Bronchial epithelial cell (primary cell): ENCODE measurements at regions not wholly inside any gene's neighbourhood (a gene's known extent, or its start where the extent isn't known, plus 50 kb on each side); places are given as distances from the start of the nearest gene placed in this dataset.

Experiments
- DNase-seq: peaks from one replicate; pipeline ENCODE4 v3.0.0-alpha.2; 2010; ENCODE audit warnings: low read depth
- FAIRE-seq: peaks from 2 replicates; lab custom pipeline; 2011; peaks lifted over from hg19 to GRCh38; lab: Jason Lieb, UNC
- H3K27me3 ChIP-seq: 2 replicates; pipeline ENCODE4 v1.5.1; 2011; ENCODE audit warnings: low read length; ENCODE audit not compliant: control insufficient read depth, insufficient read depth
- H3K36me3 ChIP-seq: 2 replicates; pipeline ENCODE4 v1.5.1; 2011; ENCODE audit warnings: low read length; ENCODE audit not compliant: control insufficient read depth, insufficient read depth
- H3K4me3 ChIP-seq: 2 replicates; pipeline ENCODE4 v1.5.1; 2011; ENCODE audit warnings: mild to moderate bottlenecking, low read depth, low read length, control low read depth
- TF ChIP-seq, protein P1 (sequence below): IDR thresholded peaks from 2 replicates; pipeline ENCODE4 v1.5.1; 2011; ENCODE audit warnings: mild to moderate bottlenecking, moderate library complexity, low read length, control low read depth, inconsistent platforms; ENCODE audit not compliant: insufficient read depth, severe bottlenecking

DNA sequence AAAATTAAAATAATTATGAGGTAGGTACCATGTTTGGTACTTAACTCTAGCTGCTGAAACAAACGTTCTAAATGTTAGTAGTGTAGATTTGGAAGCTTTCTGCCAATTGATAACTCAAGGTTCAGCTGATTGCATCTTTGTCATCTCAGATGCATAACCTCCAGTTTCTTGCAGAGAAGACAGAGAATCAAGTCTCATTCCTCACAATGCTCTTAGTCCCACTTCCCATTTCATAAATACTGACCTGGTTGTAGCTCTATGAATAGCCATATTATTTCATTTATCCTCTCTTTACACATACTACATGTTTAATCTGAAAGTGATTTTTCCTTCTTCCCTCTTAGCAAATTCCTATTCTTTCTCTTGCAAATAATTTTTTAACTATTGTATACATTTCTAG lies 178.5 kb upstream of the SETBP1 start:
- Histone ChIP-seq H3K36me3 (no peaks in the 10 kb centered on the region), H3K27me3 (no peaks in the 10 kb centered on the region), H3K4me3 (no peak overlapping the region)
- TF ChIP-seq, protein P1, sequence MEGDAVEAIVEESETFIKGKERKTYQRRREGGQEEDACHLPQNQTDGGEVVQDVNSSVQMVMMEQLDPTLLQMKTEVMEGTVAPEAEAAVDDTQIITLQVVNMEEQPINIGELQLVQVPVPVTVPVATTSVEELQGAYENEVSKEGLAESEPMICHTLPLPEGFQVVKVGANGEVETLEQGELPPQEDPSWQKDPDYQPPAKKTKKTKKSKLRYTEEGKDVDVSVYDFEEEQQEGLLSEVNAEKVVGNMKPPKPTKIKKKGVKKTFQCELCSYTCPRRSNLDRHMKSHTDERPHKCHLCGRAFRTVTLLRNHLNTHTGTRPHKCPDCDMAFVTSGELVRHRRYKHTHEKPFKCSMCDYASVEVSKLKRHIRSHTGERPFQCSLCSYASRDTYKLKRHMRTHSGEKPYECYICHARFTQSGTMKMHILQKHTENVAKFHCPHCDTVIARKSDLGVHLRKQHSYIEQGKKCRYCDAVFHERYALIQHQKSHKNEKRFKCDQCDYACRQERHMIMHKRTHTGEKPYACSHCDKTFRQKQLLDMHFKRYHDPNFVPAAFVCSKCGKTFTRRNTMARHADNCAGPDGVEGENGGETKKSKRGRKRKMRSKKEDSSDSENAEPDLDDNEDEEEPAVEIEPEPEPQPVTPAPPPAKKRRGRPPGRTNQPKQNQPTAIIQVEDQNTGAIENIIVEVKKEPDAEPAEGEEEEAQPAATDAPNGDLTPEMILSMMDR: no peak
- DNase-seq (no peak), FAIRE-seq (no peak)

DNA sequence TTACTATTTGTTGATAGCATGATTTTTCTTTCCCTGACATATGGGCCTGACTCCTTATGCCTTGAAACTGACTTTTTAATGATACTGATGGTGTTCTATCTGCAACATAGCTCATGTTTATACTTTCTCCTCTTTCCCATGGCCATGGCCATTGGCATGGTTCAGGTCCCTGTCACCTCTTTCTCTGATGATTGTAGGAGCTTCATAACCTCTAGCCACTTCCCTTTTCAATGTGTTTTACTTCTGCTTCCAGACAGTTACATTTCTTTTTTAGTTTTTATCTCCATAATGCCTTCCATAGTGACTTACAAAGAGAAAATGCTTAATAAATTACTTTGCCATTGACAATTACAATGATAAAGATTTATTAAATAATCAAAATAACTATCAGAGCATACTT lies 177.9 kb upstream of the SETBP1 start:
- Histone ChIP-seq H3K27me3 (no peaks in the 10 kb centered on the region), H3K36me3 (no peaks in the 10 kb centered on the region), H3K4me3 (no peak overlapping the region)
- FAIRE-seq (no peak), DNase-seq (no peak)
- TF ChIP-seq, protein P1: no peak

DNA sequence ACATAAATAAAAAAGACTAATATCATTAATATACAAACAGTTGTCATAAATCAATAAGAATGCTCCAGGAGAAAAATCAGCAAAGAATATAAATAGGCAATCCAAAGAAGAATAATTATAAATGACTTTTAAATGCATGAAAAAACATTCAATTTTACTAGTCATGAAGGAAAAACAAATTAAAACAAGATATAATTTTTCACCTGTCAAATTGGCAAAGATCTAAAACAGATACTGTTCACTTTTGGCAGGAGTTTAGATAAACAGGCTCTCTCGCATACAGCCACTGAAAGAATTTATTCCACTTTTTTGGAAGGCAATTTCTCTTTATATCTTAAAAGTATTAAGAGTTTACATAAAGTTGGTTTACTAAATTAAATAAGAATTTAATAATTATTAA lies 176.8 kb upstream of the SETBP1 start:
- Histone ChIP-seq H3K36me3 (no peaks in the 10 kb centered on the region), H3K27me3 (no peaks in the 10 kb centered on the region), H3K4me3 (no peak overlapping the region)
- DNase-seq (no peak), FAIRE-seq (no peak)
- TF ChIP-seq, protein P1: no peak

DNA sequence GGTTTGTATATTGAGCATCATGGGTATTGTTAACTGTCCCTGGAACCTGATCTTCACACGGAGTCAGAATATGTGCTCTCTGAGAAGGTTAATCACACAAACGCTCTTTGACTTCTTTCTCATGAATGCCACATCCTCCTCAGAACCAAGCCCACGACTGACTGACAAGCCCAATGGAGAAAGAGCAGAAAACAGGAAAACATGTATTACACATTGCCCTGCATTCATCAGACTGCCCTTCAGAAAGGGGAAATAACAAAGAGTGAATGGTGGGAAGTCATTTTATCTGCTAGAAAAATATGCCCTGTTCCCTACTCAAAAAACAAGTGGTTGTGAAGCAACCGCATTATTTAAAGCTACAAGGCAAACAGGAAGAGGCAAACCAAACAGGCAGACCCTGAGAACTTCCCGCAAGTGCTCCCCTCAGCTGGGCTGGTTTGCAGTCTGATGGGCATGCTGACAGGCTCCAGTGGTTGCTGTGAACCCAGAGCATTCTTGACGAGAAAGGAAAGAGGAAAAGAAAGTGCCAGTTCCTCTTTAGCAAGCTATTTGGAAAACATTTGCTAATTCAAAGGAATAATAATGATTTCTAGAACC lies 172.9 kb upstream of the SETBP1 start:
- TF ChIP-seq, protein P1: no peak
- FAIRE-seq: peak; percentile 79
- no peaks in the 10 kb centered on the region for H3K27me3 ChIP-seq
- no peak overlapping the region for H3K4me3 ChIP-seq
- DNase-seq: no peak
- H3K36me3 ChIP-seq: no peaks in the 10 kb centered on the region

DNA sequence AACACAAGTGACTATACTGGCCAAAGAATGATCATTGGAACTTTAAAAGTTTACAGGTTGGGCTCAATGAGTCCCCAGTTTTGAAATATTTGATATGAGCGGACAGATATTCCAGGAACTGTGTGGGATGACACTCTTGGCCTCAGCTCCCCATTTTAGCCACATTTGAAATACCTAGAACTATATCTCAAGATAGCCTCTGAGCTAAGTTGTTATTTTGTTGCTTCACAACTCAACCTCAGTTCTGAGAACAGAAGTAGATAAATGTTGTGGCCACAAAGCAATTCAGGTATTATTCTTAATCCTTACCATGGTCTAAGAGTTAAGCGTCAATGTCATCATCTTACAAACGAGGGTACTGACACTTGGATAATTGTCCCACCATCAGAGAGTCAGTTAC lies 172.2 kb upstream of the SETBP1 start:
- DNase-seq: no peak
- TF ChIP-seq, protein P1: no peak
- H3K36me3 ChIP-seq: no peaks in the 10 kb centered on the region
- no peaks in the 10 kb centered on the region for H3K27me3 ChIP-seq
- H3K4me3 ChIP-seq: no peak overlapping the region
- no peak for FAIRE-seq

DNA sequence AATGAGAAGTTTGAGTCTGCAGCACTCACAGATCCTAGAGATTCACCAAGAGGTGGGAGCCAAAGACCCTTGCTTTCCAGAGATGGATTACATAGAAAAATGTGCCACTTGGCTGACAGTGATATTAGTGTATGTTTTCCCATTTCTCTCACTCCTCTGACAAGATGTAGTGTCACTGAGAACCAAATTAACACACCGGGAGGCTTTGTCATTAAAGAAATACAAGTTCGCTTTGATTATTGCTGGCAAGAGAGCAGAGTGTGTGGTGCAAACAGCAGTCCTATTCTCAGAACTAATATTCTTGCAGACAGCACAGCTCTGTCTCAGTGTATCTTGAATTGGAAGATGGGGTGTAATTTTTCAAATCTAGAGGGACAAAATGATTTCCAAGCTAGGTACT lies 171.6 kb upstream of the SETBP1 start:
- H3K27me3 ChIP-seq: no peaks in the 10 kb centered on the region
- no peaks in the 10 kb centered on the region for H3K36me3 ChIP-seq
- DNase-seq (no peak), FAIRE-seq (no peak)
- H3K4me3 ChIP-seq: no peak overlapping the region
- TF ChIP-seq, protein P1: no peak
